GM11168 (cell line): ENCODE measurements at regions not wholly inside any gene's neighbourhood (a gene's known extent, or its start where the extent isn't known, plus 50 kb on each side); places are given as distances from the start of the nearest gene placed in this dataset.

Experiments used
- in situ Hi-C: fragments of 300-500 bp; cut with MboI; formaldehyde crosslinking; loops from one replicate; pipeline ENCODE4 v1.12.0; 2022; ENCODE audit warnings: low sequenced_read_pairs; ENCODE audit not compliant: unreplicated experiment

GRCh38 chr22:49329636-49330035, 498.0 kb downstream of the BRD1 start:
- in situ Hi-C loops = no loop called here

- in situ Hi-C loops = no loop called here
Measured at GRCh38 chr22:49328630-49329405, 498.9 kb downstream of the BRD1 start.

GRCh38 chr22:49328118-49328475, 499.6 kb downstream of the BRD1 start:
- in situ Hi-C loops = no loop called here

GRCh38 chr22:49327411-49328117, 500.1 kb downstream of the BRD1 start:
- in situ Hi-C loops = no loop called here

GRCh38 chr22:49326558-49326957, 501.1 kb downstream of the BRD1 start:
- in situ Hi-C loops = no loop called here

GRCh38 chr22:49325531-49326395, 501.9 kb downstream of the BRD1 start:
- in situ Hi-C loops = no loop called here

- in situ Hi-C loops = no loop called here
Measured at GRCh38 chr22:49324527-49325491, 502.9 kb downstream of the BRD1 start.

- in situ Hi-C loops = no loop called here
Measured at GRCh38 chr22:49323751-49324415, 503.8 kb downstream of the BRD1 start.

GRCh38 chr22:49322861-49323622, 504.6 kb downstream of the BRD1 start:
- in situ Hi-C loops = no loop called here

- in situ Hi-C loops = no loop called here
Measured at GRCh38 chr22:49322231-49322630, 505.4 kb downstream of the BRD1 start.

- in situ Hi-C loops = no loop called here
Measured at GRCh38 chr22:49321477-49322055, 506.1 kb downstream of the BRD1 start.

GRCh38 chr22:49320714-49321476, 506.8 kb downstream of the BRD1 start:
- in situ Hi-C loops = no loop called here

- in situ Hi-C loops = no loop called here
Measured at GRCh38 chr22:49317369-49317768, 510.3 kb downstream of the BRD1 start.

- in situ Hi-C loops = no loop called here
Measured at GRCh38 chr22:49312601-49313000, 515.1 kb downstream of the BRD1 start.

GRCh38 chr22:49310354-49310753, 517.3 kb downstream of the BRD1 start:
- in situ Hi-C loops = no loop called here

- in situ Hi-C loops = no loop called here
Measured at GRCh38 chr22:49308300-49308699, 519.4 kb downstream of the BRD1 start.

GRCh38 chr22:49307870-49308269, 519.8 kb downstream of the BRD1 start:
- in situ Hi-C loops = no loop called here

- in situ Hi-C loops = no loop called here
Measured at GRCh38 chr22:49307481-49307830, 520.2 kb downstream of the BRD1 start.
